ENCODE measurements at regions not wholly inside any gene's neighbourhood (a gene's known extent, or its start where the extent isn't known, plus 50 kb on each side); places are given as distances from the start of the nearest gene placed in this dataset.
"Not testable (repeated sequence)": the region's sequence is repeated elsewhere in the genome, so short reads cannot be mapped to it uniquely, and the experiment has no call there.

DNA sequence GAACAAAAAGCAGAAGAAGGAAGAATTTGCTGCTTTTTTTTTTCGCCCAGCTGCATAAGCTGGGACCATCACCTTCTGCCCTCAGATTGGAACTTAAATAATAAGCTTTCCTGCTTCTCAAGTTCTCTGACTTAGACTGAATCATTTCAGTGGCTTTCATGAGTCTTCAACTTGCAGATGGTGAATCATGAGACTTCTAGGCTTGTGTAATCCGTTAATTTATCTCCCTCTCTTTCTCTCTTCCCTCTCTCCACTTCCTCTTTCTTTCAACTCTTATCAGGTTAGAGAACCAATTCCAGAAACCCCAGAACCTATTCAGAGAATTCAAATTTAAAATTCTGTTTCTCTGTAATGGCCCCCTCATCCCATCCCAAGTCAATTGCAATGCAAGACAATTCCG is 1153.7 kb downstream of the PCDH9 start:
- H3K27ac ChIP-seq: no peak overlapping the region
- no peak for DNase-seq (ENCODE audit: low read depth, low spot score)

DNA sequence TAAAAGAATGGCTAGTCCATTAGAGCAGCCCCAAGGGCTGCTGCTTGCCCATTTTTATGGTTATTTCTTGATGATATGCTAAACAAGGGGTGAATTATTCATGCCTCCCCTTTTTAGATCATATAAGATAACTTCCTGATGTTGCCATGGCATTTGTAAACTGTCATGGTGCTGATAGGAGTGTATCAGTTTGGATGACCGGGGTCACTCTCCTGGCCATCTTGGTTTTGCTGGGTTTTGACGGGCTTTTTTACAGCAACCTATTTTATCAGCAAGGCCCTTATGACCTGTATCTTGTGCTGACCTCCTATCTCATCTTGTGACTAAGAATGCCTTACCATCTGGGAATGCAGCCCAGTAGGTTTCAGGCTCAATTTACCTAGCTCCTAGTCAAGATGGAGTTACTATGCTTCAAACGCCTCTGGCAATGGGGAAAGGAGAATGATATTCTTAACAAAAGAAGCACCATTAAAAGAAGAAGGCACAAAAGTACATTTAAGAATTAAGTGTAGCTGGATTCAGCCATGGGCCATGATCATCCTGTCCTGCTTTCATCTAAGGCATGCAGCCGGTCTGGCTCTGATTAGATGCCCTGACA is 1156.0 kb downstream of the PCDH9 start:
- no peak overlapping the region for H3K27ac ChIP-seq
- no peak for DNase-seq (ENCODE audit: low read depth, low spot score)

- H3K27ac ChIP-seq; DNase-seq (ENCODE audit: low read depth, low spot score): not testable (repeated sequence)
Measured at GRCh38 chr13:66072097-66072496, 1158.0 kb downstream of the PCDH9 start.

DNA sequence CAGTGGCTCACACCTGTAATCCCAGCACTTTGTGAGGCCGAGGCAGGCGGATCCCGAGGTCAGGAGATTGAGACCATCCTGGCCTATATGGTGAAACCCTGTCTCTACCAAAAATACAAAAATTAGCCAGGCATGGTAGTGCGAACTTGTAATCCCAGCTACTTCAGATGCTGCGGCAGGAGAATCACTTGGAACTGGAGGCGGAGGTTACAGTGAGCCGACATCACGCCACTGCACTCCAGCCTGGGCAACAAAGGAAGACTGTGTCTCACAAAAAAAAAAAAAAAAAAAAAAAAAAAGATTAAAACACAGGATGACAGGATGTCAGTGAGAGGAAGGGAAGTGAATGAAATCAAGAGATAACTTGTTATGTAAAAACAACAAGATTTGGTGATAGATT is 1158.5 kb downstream of the PCDH9 start:
- H3K27ac ChIP-seq: no peak overlapping the region
- no peak for DNase-seq (ENCODE audit: low read depth, low spot score)

DNA sequence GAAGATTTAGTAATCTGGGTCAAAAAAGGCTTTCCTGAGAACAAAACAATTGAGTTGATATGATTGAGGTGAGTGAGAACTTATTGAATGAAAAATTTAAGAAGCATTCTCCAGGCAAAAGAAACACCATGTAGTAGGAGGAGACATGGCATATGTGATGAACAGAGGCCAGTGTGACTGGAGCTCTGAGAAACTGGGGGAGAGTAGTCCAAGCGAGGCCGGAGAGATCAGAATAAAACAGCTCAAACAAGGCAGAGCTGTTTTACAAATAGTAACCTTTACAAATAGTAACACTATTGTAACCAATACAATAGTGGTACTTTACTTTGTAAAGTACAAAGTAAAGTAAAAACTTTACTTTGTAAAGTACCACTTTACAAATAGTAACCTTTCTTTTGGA is 1159.1 kb downstream of the PCDH9 start:
- no peak overlapping the region for H3K27ac ChIP-seq
- no peak for DNase-seq (ENCODE audit: low read depth, low spot score)

GRCh38 chr13:66069570-66069969 is 1160.6 kb downstream of the PCDH9 start:
- DNase-seq (ENCODE audit: low read depth, low spot score): no peak
- H3K27ac ChIP-seq: no peak overlapping the region

GRCh38 chr13:66068683-66069082 is 1161.5 kb downstream of the PCDH9 start:
- H3K27ac ChIP-seq: no peak overlapping the region
- no peak for DNase-seq (ENCODE audit: low read depth, low spot score)

DNA sequence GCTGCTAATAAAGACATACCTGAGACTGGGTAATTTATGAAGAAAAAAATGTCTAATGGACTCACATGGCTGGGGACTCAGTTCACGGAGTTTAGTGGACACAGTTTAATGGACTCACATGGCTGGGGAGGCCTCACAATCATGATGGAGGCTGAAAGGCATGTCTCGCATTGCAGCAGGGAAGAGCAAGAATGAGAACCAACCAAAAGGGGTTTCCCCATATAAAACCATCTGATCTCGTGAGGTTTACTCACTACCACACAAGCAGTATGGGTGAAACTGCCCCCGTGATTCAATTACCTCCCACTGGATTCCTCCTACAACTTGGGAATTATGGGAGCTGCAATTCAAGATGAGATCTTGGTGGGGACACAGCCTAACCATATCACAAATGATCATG is 1181.2 kb downstream of the PCDH9 start:
- DNase-seq (ENCODE audit: low read depth, low spot score): no peak
- H3K27ac ChIP-seq: no peak overlapping the region

DNA sequence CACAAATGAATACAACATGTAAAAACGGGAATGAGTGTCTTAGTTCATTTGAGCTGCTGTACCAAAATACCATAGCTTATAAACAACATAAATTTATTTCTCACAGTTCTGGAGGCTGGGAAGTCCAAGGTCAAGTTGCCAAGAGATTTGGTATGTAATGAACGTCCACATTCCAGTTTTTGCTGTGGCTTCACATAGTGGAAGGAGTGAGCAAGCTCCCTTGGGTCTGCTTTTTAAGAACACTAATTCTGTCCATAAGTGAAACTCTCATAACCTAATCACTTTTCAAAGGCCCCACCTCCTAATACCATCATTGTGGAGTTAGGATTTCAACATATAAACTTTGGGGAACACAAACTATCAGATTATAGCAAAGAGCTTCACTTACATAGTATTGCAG is 1189.6 kb downstream of the PCDH9 start:
- no peak for DNase-seq (ENCODE audit: low read depth, low spot score)
- no peak overlapping the region for H3K27ac ChIP-seq

GRCh38 chr13:66037096-66037495 is 1193.0 kb downstream of the PCDH9 start:
- no peak overlapping the region for H3K27ac ChIP-seq
- no peak for DNase-seq (ENCODE audit: low read depth, low spot score)

- no peak overlapping the region for H3K27ac ChIP-seq
- no peak for DNase-seq (ENCODE audit: low read depth, low spot score)
Measured at GRCh38 chr13:66036636-66037035, 1193.5 kb downstream of the PCDH9 start.

DNA sequence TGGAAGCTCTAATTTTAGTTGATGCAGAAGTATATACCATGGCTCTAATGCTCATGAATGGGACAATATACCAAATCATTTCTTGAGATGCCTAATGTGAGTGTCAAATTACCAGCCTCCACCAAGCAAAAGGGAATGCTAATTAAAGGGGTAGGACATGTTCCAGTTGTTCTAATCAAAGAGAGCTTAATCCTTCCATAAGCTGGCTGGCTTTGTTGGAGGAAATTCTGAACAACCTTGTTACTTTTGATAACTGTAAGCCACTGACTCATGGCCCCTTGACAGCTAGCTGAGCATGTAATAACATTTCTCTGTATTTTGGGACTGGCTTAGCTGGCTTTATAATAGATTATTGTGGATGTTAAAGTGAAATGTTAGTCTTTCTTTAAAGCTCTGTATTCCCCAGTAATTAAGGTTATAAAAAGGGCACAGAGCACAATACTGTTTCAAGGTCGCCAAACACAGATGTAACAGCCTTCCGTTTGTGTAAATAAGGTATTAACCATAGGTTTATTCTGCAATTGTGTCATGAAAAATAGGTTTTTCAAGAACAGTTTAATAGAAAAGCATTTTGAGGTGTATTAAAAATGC is 1194.0 kb downstream of the PCDH9 start:
- no peak for DNase-seq (ENCODE audit: low read depth, low spot score)

GRCh38 chr13:66033924-66034323 is 1196.2 kb downstream of the PCDH9 start:
- no peak for DNase-seq (ENCODE audit: low read depth, low spot score)

More for the DNA sequence above, 1194.0 kb downstream of the PCDH9 start:
- no peak overlapping the region for H3K27ac ChIP-seq

GRCh38 chr13:66021846-66022245 is 1208.3 kb downstream of the PCDH9 start:
- no peak for DNase-seq (ENCODE audit: low read depth, low spot score)
- H3K27ac ChIP-seq: no peak overlapping the region

More at GRCh38 chr13:66033924-66034323, 1196.2 kb downstream of the PCDH9 start:
- no peak overlapping the region for H3K27ac ChIP-seq

GRCh38 chr13:66014771-66015170 is 1215.4 kb downstream of the PCDH9 start:
- DNase-seq (ENCODE audit: low read depth, low spot score): no peak
- H3K27ac ChIP-seq: no peak overlapping the region

GRCh38 chr13:66009241-66009640 is 1220.9 kb downstream of the PCDH9 start:
- no peak for DNase-seq (ENCODE audit: low read depth, low spot score)

DNA sequence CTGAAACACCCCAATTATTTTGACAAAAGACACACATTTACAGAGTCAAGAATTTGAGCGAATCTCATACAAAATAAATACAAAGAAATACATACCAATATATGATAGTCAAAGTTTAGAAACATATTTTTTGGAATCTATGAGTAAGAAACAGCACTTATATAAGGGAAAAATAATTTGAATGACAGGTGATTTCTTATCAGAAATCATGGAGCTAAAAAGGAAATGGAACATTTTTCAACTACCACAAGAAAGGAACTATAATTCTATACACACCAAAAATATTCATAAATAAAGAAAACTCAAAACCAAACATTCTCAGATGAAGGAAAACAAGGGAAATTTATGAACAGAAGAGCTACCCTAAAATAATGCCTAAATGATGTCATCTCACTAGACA is 1226.6 kb downstream of the PCDH9 start:
- no peak overlapping the region for H3K27ac ChIP-seq
- no peak for DNase-seq (ENCODE audit: low read depth, low spot score)

More at GRCh38 chr13:66009241-66009640, 1220.9 kb downstream of the PCDH9 start:
- no peak overlapping the region for H3K27ac ChIP-seq

DNA sequence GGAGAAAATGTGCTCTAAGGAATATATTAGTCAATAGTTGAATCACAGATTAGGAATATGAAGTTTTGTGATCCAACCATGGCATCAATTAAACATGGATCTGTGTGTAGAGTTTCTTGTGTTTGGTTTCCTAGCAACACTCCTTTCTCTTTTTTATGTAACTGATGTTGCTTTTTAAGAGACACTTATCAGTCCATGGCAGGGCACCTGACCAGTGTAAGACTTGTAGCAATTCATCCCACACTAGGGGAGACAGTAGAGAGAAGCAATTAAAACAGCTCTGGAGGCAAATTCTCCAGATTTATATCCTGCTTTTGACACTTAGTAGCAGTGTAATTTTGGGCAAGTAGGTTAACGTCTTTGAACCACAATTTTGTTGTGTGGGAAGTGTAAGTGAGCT is 1229.0 kb downstream of the PCDH9 start:
- no peak overlapping the region for H3K27ac ChIP-seq
- DNase-seq (ENCODE audit: low read depth, low spot score): no peak

DNA sequence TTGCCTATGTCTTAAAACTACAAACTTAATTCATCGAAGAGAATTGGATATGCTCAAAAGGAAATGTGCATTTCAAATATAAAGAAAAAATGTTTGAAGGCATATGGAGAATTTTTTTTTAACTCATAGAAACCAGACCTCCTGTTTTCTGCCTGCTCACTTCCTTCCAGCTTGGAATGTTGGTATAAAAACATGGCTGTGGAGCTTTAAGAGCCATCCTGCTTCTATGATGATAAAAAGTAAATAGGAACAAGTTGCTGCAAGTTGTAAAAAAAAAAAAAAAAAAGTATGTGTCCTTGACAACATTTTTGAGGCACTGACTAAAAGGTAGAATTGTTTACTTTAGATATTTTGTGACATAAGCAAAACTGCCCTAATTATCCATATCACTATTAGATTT is 1230.7 kb downstream of the PCDH9 start:
- peak; percentile 22 for DNase-seq (ENCODE audit: low read depth, low spot score)
- peak overlapping the region; percentile 28 for H3K27ac ChIP-seq

GRCh38 chr13:65990684-65991083 is 1239.5 kb downstream of the PCDH9 start:
- H3K27ac ChIP-seq: no peak overlapping the region
- no peak for DNase-seq (ENCODE audit: low read depth, low spot score)

DNA sequence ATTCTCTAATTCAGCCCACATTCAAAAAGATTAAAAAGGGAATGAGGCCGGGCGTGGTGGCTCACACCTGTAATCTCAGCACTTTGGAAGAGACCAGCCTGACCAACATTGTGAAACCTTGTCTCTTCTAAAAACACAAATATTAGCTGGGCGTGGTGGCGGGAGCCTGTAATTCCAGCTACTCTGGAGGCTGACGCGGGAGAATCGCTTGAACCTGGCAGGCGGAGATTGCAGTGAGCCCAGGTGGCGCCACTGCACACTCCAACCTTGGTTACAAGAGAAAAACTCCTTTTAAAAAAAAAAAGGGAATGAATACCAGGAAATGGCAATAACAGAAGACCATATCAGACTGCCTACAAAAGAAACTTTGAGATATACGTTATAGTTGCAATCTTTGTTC is 1244.5 kb downstream of the PCDH9 start:
- no peak for DNase-seq (ENCODE audit: low read depth, low spot score)

GRCh38 chr13:65977525-65977924 is 1252.6 kb downstream of the PCDH9 start:
- DNase-seq (ENCODE audit: low read depth, low spot score): no peak
- H3K27ac ChIP-seq: no peak overlapping the region

More for the DNA sequence above, 1244.5 kb downstream of the PCDH9 start:
- no peak overlapping the region for H3K27ac ChIP-seq
